Endometrium (tissue), 2 donors: ENCODE measurements at regions not wholly inside any gene's neighbourhood (a gene's known extent, or its start where the extent isn't known, plus 50 kb on each side); places are given as distances from the start of the nearest gene placed in this dataset.
"Not testable (repeated sequence)": the region's sequence is repeated elsewhere in the genome, so short reads cannot be mapped to it uniquely, and the experiment has no call there.

Experiments
- FAIRE-seq: peaks from 2 replicates; lab custom pipeline; 2012; peaks lifted over from hg19 to GRCh38; lab: Jason Lieb, UNC
- donor health status: control.
- donor health status: control.

GRCh38 chr6:167470836-167471547 is 146.1 kb downstream of the TTLL2 start:
- FAIRE-seq = no peak

- no peak for FAIRE-seq
Measured at GRCh38 chr6:167471548-167471930, 146.7 kb downstream of the TTLL2 start.

GRCh38 chr6:167472148-167472547 is 147.3 kb downstream of the TTLL2 start:
- FAIRE-seq = no peak

- FAIRE-seq = no peak
Measured at GRCh38 chr6:167472880-167473279, 148.0 kb downstream of the TTLL2 start.

GRCh38 chr6:167474171-167474570 is 149.3 kb downstream of the TTLL2 start:
- no peak for FAIRE-seq

GRCh38 chr6:167474725-167475124 is 149.8 kb downstream of the TTLL2 start:
- FAIRE-seq = no peak

GRCh38 chr6:167475947-167476346 is 151.1 kb downstream of the TTLL2 start:
- FAIRE-seq = no peak

- FAIRE-seq = no peak
Measured at GRCh38 chr6:167476844-167477595, 152.1 kb downstream of the TTLL2 start.

- no peak for FAIRE-seq
Measured at GRCh38 chr6:167477688-167478087, 152.8 kb downstream of the TTLL2 start.

- FAIRE-seq = no peak
Measured at GRCh38 chr6:167479301-167479700, 154.4 kb downstream of the TTLL2 start.

- no peak for FAIRE-seq
Measured at GRCh38 chr6:167479901-167480648, 155.2 kb downstream of the TTLL2 start.

GRCh38 chr6:167481307-167481926 is 156.5 kb downstream of the TTLL2 start:
- FAIRE-seq = no peak

- FAIRE-seq = not testable (repeated sequence)
Measured at GRCh38 chr6:167482801-167483200, 157.9 kb downstream of the TTLL2 start.

- peak; percentile 54 for FAIRE-seq
Measured at GRCh38 chr6:167485186-167485978, 160.5 kb downstream of the TTLL2 start.

GRCh38 chr6:167487749-167488664 is 163.1 kb downstream of the TTLL2 start:
- no peak for FAIRE-seq

- FAIRE-seq = no peak
Measured at GRCh38 chr6:167491438-167492099, 166.7 kb downstream of the TTLL2 start.

- FAIRE-seq = no peak
Measured at GRCh38 chr6:167492100-167492449, 167.2 kb downstream of the TTLL2 start.

- FAIRE-seq = no peak
Measured at GRCh38 chr6:167493310-167493709, 168.4 kb downstream of the TTLL2 start.

- peak; percentile 91 for FAIRE-seq
Measured at GRCh38 chr6:167493976-167494697, 169.3 kb downstream of the TTLL2 start.
